Right renal cortex interstitium (tissue), 3 donors: ENCODE measurements at regions not wholly inside any gene's neighbourhood (a gene's known extent, or its start where the extent isn't known, plus 50 kb on each side); places are given as distances from the start of the nearest gene placed in this dataset.
"Not testable (repeated sequence)": the region's sequence is repeated elsewhere in the genome, so short reads cannot be mapped to it uniquely, and the experiment has no call there.

Experiments used
- DNase-seq, 3 donors: peaks; one replicate each; pipeline ENCODE4 v3.0.0-alpha.2; 2013; ENCODE audit warnings: low read depth in 3 of 3, low spot score in 2 of 3

DNA sequence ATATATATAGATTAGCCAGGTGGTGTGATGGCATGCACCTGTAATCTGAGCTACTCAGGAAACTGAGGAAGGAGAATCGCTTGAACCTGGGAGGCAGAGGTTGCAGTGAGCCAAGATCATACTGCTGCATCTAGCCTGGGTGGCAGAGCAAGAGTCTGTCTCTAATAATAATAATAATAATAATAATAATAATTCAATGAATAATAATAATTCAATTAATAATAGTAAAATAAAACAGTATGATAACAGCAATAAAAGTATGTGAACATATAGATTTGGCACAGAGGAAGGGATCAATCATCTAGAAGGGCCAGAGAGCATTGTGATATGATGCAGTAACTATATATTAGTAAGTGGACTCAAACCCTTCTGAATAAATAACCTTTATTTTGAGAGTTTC, 314.5 kb upstream of the COL8A1 start:
- no peak for DNase-seq

DNA sequence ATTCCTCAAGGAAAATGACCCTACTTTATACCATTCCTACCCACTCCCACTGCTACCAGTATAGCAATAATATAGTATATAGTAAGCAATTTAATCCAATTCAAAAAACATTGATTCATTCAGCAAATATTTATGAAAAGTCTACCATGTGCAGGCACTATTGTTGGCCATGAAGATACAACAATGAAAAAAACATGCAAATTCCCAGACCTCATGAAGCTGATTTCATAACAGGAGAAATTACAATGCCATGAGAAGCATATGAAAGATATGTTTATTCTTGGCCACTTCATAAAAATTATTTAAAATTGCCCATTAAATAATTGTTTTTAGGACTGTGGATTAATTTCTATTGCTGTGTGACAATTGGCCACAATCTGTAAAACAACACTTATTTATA, 315.8 kb upstream of the COL8A1 start:
- DNase-seq: no peak

DNA sequence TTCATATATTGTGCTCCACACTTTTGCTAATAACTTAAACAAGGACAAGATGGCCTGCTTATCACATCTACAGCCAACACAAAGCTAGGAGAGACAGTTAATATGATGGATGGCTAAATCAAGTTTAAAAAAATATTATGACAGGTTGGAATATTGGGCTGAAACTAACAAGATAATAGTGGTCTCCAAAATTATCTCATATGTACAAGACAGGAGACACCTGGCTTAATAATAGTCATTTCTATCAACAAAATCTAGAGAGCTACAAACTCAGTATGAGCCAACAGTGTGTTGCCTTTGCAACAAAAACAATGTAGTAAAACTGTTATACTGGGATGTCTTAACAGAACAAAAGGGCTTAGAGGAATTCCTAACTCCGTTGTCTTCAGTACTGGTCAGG, 317.1 kb upstream of the COL8A1 start:
- no peak for DNase-seq

- DNase-seq: no peak
Observed at GRCh38 chr3:99319961-99320360, 318.4 kb upstream of the COL8A1 start.

GRCh38 chr3:99319450-99319849, 318.9 kb upstream of the COL8A1 start:
- no peak for DNase-seq

- no peak for DNase-seq
Observed at GRCh38 chr3:99317201-99317600, 321.2 kb upstream of the COL8A1 start.

GRCh38 chr3:99315896-99316295, 322.5 kb upstream of the COL8A1 start:
- no peak for DNase-seq

DNA sequence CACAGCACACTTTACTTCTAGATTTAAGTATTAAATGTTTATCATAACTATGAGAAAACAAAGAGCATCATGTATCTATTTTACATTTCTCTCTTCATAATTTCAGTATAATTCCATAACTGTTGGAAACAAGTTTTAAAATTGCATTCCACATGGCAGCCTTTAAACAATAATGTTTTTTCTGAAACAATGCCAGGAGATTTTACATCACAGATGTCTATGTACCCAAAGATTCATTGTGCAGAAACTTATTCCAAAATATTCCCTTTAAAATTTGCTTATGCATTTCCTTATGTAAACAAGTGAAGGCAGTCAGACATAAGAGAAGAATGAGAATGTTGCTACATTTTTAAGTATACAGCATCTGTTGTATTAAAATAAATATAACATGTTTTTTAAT, 324.9 kb upstream of the COL8A1 start:
- no peak for DNase-seq

- no peak for DNase-seq
Observed at GRCh38 chr3:99298661-99299060, 339.7 kb upstream of the COL8A1 start.

- DNase-seq: no peak
Observed at GRCh38 chr3:99295836-99296235, 342.6 kb upstream of the COL8A1 start.

GRCh38 chr3:99294092-99294491, 344.3 kb upstream of the COL8A1 start:
- DNase-seq: not testable (repeated sequence)

GRCh38 chr3:99287876-99288275, 350.5 kb upstream of the COL8A1 start:
- DNase-seq: no peak

- no peak for DNase-seq
Observed at GRCh38 chr3:99286266-99286845, 352.0 kb upstream of the COL8A1 start.

- no peak for DNase-seq
Observed at GRCh38 chr3:99269606-99270351, 368.3 kb upstream of the DCBLD2 start.

DNA sequence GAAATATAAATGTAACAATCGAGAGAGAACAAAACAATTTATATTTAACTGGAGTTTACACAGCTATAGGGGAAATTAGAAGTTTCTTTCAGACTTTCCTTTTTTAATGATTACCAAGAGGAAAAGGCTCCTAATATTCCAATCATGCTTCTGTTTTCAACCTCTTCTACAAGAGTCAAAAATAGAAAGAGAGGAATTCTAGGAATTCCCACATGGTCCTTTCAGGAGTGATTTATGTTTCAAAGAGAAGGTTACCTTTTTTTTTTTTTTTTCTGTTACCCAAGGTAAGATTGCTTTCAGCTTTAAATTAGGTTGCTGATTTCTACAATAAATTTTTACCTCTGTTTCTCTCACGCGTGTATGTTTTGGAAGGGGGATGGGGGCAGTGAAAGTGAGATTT, 355.3 kb upstream of the DCBLD2 start:
- no peak for DNase-seq

GRCh38 chr3:99253963-99254355, 352.5 kb upstream of the DCBLD2 start:
- DNase-seq: no peak

GRCh38 chr3:99250821-99251355, 349.4 kb upstream of the DCBLD2 start:
- no peak for DNase-seq

DNA sequence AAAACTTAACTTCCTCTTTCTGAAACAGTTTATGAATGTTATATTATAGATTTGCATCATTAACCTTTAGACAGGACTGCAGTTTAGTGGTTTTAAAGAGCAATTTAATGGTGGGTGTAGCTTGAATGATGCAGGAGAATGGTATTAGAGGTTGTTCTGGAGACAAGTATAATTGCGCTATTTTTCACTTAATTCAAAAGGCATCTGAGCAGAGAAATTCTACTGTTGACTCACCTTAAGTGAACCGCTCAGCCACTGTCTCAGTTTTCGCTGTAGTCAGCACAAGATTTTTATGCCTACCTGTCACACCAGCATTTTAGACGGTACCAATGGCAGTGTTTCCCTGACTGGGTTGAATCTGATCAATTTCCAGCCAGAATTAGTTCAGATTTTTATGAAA, 348.8 kb upstream of the DCBLD2 start:
- DNase-seq: no peak

GRCh38 chr3:99249627-99250026, 348.1 kb upstream of the DCBLD2 start:
- no peak for DNase-seq

DNA sequence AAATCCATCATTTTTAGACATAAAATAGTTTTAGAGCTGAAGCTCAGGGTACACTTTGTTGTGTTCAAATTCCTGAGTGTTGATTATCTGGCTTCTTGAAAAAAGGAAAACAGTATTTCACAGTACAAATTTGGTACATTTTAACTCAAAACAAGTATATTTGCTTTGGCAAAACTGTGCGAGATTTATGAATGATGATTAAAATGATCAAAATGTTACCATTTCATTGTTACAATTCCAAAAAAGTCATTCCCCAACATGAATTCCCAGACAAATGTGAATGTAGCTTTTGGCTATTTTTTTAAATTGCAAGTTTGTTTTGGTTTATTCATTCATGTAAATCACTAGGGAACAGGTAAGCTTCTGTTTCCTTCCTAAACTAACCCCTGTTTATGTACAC, 347.4 kb upstream of the DCBLD2 start:
- no peak for DNase-seq

GRCh38 chr3:99248130-99248529, 346.6 kb upstream of the DCBLD2 start:
- DNase-seq: no peak

- no peak for DNase-seq
Observed at GRCh38 chr3:99246010-99246654, 344.6 kb upstream of the DCBLD2 start.
